PC-3 (cell line): ENCODE measurements at regions not wholly inside any gene's neighbourhood (a gene's known extent, or its start where the extent isn't known, plus 50 kb on each side); places are given as distances from the start of the nearest gene placed in this dataset.

Source experiments
- ATAC-seq: fragments of 200-7000 bp; cut with Tn5 transposase; 2 replicates; pipeline ENCODE4 v1.9.1; 2020; ENCODE audit warnings: mild to moderate bottlenecking, moderate library complexity
- BruUV-seq: library from RNA; stranded (reverse); fragments of 400-500 nt; replicated peaks from 2 replicates; lab custom pipeline; 2021; lab: Mats Ljungman, UMichigan
- CTCF ChIA-PET: fragments of 300-600 bp; sonication (Branson Sonifier 250); formaldehyde crosslinking; loops from one replicate; lab custom pipeline; 2022; ENCODE audit warnings: antibody characterized with exemption; lab: Charles Lee
- POLR2A ChIA-PET: fragments of 300-600 bp; sonication (Branson Sonifier 250); formaldehyde crosslinking; loops from one replicate; lab custom pipeline; 2022; ENCODE audit warnings: antibody characterized with exemption; ENCODE audit not compliant: unreplicated experiment; lab: Charles Lee
- DNase-seq: peaks from one replicate; pipeline ENCODE4 v3.0.0-alpha.2; 2015
- H2AFZ ChIP-seq: fragments of 300-600 bp; sonication (generic); 2 replicates; pipeline ENCODE4 v1.6.0; 2016; ENCODE audit warnings: antibody characterized with exemption, low read length
- H3F3A ChIP-seq: fragments of 300-600 bp; sonication (generic); one replicate; pipeline ENCODE4 v1.6.0; 2017; ENCODE audit warnings: antibody characterized with exemption, low read length, control low read depth, mild to moderate bottlenecking; ENCODE audit not compliant: unreplicated experiment
- H3K27ac ChIP-seq: fragments of 300-600 bp; sonication (generic); 2 replicates; pipeline ENCODE4 v1.5.1; 2016; ENCODE audit warnings: mild to moderate bottlenecking, low read length
- H3K27me3 ChIP-seq: fragments of 300-600 bp; sonication (generic); 2 replicates; pipeline ENCODE4 v1.6.1; 2016; ENCODE audit warnings: low read length, mixed read lengths
- H3K36me3 ChIP-seq: fragments of 300-600 bp; sonication (generic); 2 replicates; pipeline ENCODE4 v1.6.1; 2016; ENCODE audit warnings: low read depth, mixed run types, low read length, mixed read lengths
- H3K4me1 ChIP-seq: fragments of 300-600 bp; sonication (generic); 2 replicates; pipeline ENCODE4 v1.5.1; 2016; ENCODE audit warnings: low read length; ENCODE audit not compliant: insufficient read depth
- H3K4me2 ChIP-seq: fragments of 300-600 bp; sonication (generic); 2 replicates; pipeline ENCODE4 v1.6.0; 2016; ENCODE audit warnings: low read length
- H3K4me3 ChIP-seq: fragments of 300-600 bp; sonication (generic); 2 replicates; pipeline ENCODE4 v1.5.1; 2016; ENCODE audit warnings: mild to moderate bottlenecking, low read length, mixed read lengths
- H3K79me2 ChIP-seq: fragments of 300-600 bp; sonication (generic); 2 replicates; pipeline ENCODE4 v1.6.1; 2017; ENCODE audit warnings: low read length, mixed read lengths
- H3K9ac ChIP-seq: fragments of 300-600 bp; sonication (generic); 2 replicates; pipeline ENCODE4 v1.6.0; 2016; ENCODE audit warnings: mild to moderate bottlenecking, low read length
- H3K9me2 ChIP-seq: fragments of 300-600 bp; sonication (generic); replicated peaks from 2 replicates; pipeline ENCODE4 v1.6.1; 2016; ENCODE audit warnings: mixed run types, low read length, mixed read lengths
- H3K9me3 ChIP-seq: fragments of 300-600 bp; sonication (generic); 2 replicates; pipeline ENCODE4 v1.6.1; 2016; ENCODE audit warnings: low read length, mixed read lengths
- H4K20me1 ChIP-seq: fragments of 300-600 bp; sonication (generic); 2 replicates; pipeline ENCODE4 v1.6.1; 2016; ENCODE audit warnings: low read length, mixed read lengths
- CTCF ChIP-seq: fragments of 300-600 bp; sonication (generic); conservative IDR thresholded peaks from 2 replicates; pipeline ENCODE4 v1.5.1; 2017; ENCODE audit warnings: antibody characterized with exemption, low read depth, mild to moderate bottlenecking, low read length
- EZH2 ChIP-seq: fragments of 300-600 bp; sonication (generic); IDR thresholded peaks from one replicate; pipeline ENCODE4 v1.6.1; 2017; ENCODE audit warnings: antibody characterized with exemption, mild to moderate bottlenecking, low read length; ENCODE audit not compliant: unreplicated experiment
- EZH2phosphoT487 ChIP-seq: fragments of 300-600 bp; sonication (generic); IDR thresholded peaks from 2 replicates; pipeline ENCODE4 v1.6.1; 2018; ENCODE audit warnings: mild to moderate bottlenecking, antibody characterized with exemption, low read length, borderline replicate concordance
- intact Hi-C: fragments of 100-400 bp; cut with micrococcal nuclease; formaldehyde crosslinking; loops from 2 replicates; pipeline ENCODE4 v1.9.0; 2023

- DNase-seq = no peak
Measured at GRCh38 chrX:42975906-42976305, 197.9 kb upstream of the PPP1R2C start.

GRCh38 chrX:42976746-42977366 lies 198.9 kb upstream of the PPP1R2C start:
- no peaks in the 10 kb centered on the region for H4K20me1 ChIP-seq
- no peaks in the 10 kb centered on the region for H3K36me3 ChIP-seq
- H3K4me2 ChIP-seq = no peak overlapping the region
- no peak overlapping the region for H3K4me3 ChIP-seq
- H3K27me3 ChIP-seq = no peaks in the 10 kb centered on the region
- ATAC-seq (no peak), DNase-seq (no peak)
- H3K4me1 ChIP-seq = no peaks in the 10 kb centered on the region
- intact Hi-C loops = no loop called here
- H3K27ac ChIP-seq = no peak overlapping the region
- no TSS peak for BruUV-seq
- no peaks in the 10 kb centered on the region for H3K79me2 ChIP-seq
- no peak overlapping the region for H3K9ac ChIP-seq
- no peak overlapping the region for H2AFZ ChIP-seq
- no peaks in the 10 kb centered on the region for H3K9me3 ChIP-seq
- H3F3A ChIP-seq = no peaks in the 10 kb centered on the region
- TF ChIP-seq CTCF (no peak), EZH2phosphoT487 (no peak), EZH2 (no peak)
- POLR2A ChIA-PET = no interaction called here
- CTCF ChIA-PET = no interaction called here
- H3K9me2 ChIP-seq = no peaks in the 10 kb centered on the region

More at GRCh38 chrX:42975906-42976305, 197.9 kb upstream of the PPP1R2C start:
- Histone ChIP-seq H4K20me1 (no peaks in the 10 kb centered on the region), H3K9me3 (no peaks in the 10 kb centered on the region), H3K4me3 (no peak overlapping the region), H3K27me3 (no peaks in the 10 kb centered on the region), H3K4me1 (no peaks in the 10 kb centered on the region), H3K4me2 (no peak overlapping the region), H3K9me2 (no peaks in the 10 kb centered on the region), H3K27ac (no peak overlapping the region), H2AFZ (no peak overlapping the region), H3K9ac (no peak overlapping the region), H3K36me3 (no peaks in the 10 kb centered on the region), H3K79me2 (no peaks in the 10 kb centered on the region), H3F3A (no peaks in the 10 kb centered on the region)
- intact Hi-C loops = no loop called here
- TF ChIP-seq CTCF = no peak
- TF ChIP-seq EZH2phosphoT487 = no peak
- TF ChIP-seq EZH2 = no peak
- ChIA-PET CTCF (no interaction called here), POLR2A (no interaction called here)
- ATAC-seq = no peak
- BruUV-seq = no TSS peak

- Histone ChIP-seq H3K9ac (no peak overlapping the region), H2AFZ (no peak overlapping the region), H3K9me2 (no peaks in the 10 kb centered on the region), H3K36me3 (no peaks in the 10 kb centered on the region), H4K20me1 (no peaks in the 10 kb centered on the region), H3K4me3 (no peak overlapping the region), H3K27me3 (no peaks in the 10 kb centered on the region), H3K4me1 (no peaks in the 10 kb centered on the region), H3K27ac (no peak overlapping the region), H3K9me3 (no peaks in the 10 kb centered on the region), H3F3A (no peaks in the 10 kb centered on the region), H3K79me2 (no peaks in the 10 kb centered on the region), H3K4me2 (no peak overlapping the region)
- no TSS peak for BruUV-seq
- TF ChIP-seq EZH2 (no peak), EZH2phosphoT487 (no peak), CTCF (no peak)
- POLR2A ChIA-PET = no interaction called here
- intact Hi-C loops = no loop called here
- no peak for ATAC-seq
- no peak for DNase-seq
- CTCF ChIA-PET = no interaction called here
Measured at GRCh38 chrX:42978655-42979379, 200.9 kb upstream of the PPP1R2C start.
